ENCODE measurements at regions not wholly inside any gene's neighbourhood (a gene's known extent, or its start where the extent isn't known, plus 50 kb on each side); places are given as distances from the start of the nearest gene placed in this dataset.

GRCh38 chr1:29501227-29501976, 265.1 kb downstream of the PTPRU start:
- DNase-seq (ENCODE audit: low read depth, low spot score) = no peak
- no peaks in the 10 kb centered on the region for H3K4me1 ChIP-seq (ENCODE audit: control insufficient read depth, extremely low read depth, insufficient read depth, low read length)
- no peaks in the 10 kb centered on the region for H3K9me1 ChIP-seq (ENCODE audit: control insufficient read depth, extremely low read depth, insufficient read depth, low read length)
- H3K4me2 ChIP-seq (ENCODE audit: control insufficient read depth, extremely low read depth, insufficient read depth, low read depth, low read length) = no peak overlapping the region
- no peaks in the 10 kb centered on the region for H3K36me3 ChIP-seq (ENCODE audit: control insufficient read depth in 2 of 2, extremely low read depth in 1 of 2, insufficient read depth in 2 of 2, low read length in 2 of 2)
- no peak for TF ChIP-seq EZH2 (IDR thresholded peaks at IDR 0.05; ENCODE audit: low read length)
- no peaks in the 10 kb centered on the region for H3K79me2 ChIP-seq (ENCODE audit: control insufficient read depth, insufficient read depth, low read length)
- no peak overlapping the region for H3K9ac ChIP-seq (ENCODE audit: control insufficient read depth, extremely low read depth, insufficient read depth, low read length)
- no peak overlapping the region for H2AFZ ChIP-seq (ENCODE audit: control insufficient read depth, low read length)
- no peak overlapping the region for H3K4me3 ChIP-seq (ENCODE audit: control insufficient read depth in 2 of 3, extremely low read depth in 1 of 3, insufficient read depth in 2 of 3, low read depth in 1 of 3, low read length in 3 of 3)
- FAIRE-seq = no peak
- dilution Hi-C loops (cut with MboI; ENCODE audit: extremely low pct_ligation_motif_present, low sequenced_read_pairs) = no loop called here
- no peaks in the 10 kb centered on the region for H3K9me3 ChIP-seq (ENCODE audit: control insufficient read depth, low read depth, low read length)
- no peak overlapping the region for H3K27ac ChIP-seq (ENCODE audit: control insufficient read depth, insufficient read depth, low read length)
- no peaks in the 10 kb centered on the region for H4K20me1 ChIP-seq (ENCODE audit: control insufficient read depth, extremely low read depth, insufficient read depth, low read length)
- peaks cover under 1% of the 10 kb centered on the region for H3K27me3 ChIP-seq (ENCODE audit: control insufficient read depth, extremely low read depth, insufficient read depth, low read length)

GRCh38 chr1:29500651-29501050, 264.3 kb downstream of the PTPRU start:
- TF ChIP-seq CTCF (optimal IDR thresholded peaks at IDR 0.05 in 1 of 3, IDR thresholded peaks at IDR 0.05 in 1 of 3, conservative IDR thresholded peaks at IDR 0.05 in 1 of 3; ENCODE audit: extremely low read depth in 1 of 3, insufficient read depth in 2 of 3, low read length in 3 of 3) (no peak), EZH2 (IDR thresholded peaks at IDR 0.05; ENCODE audit: low read length) (no peak)
- no peak for DNase-seq (ENCODE audit: low read depth, low spot score)

GRCh38 chr1:29500041-29500440, 263.7 kb downstream of the PTPRU start:
- Histone ChIP-seq H3K9ac (ENCODE audit: control insufficient read depth, extremely low read depth, insufficient read depth, low read length) (no peak overlapping the region), H3K27ac (ENCODE audit: control insufficient read depth, insufficient read depth, low read length) (no peak overlapping the region), H3K9me1 (ENCODE audit: control insufficient read depth, extremely low read depth, insufficient read depth, low read length) (no peaks in the 10 kb centered on the region), H3K27me3 (ENCODE audit: control insufficient read depth, extremely low read depth, insufficient read depth, low read length) (no peaks in the 10 kb centered on the region), H4K20me1 (ENCODE audit: control insufficient read depth, extremely low read depth, insufficient read depth, low read length) (no peaks in the 10 kb centered on the region), H3K4me1 (ENCODE audit: control insufficient read depth, extremely low read depth, insufficient read depth, low read length) (no peaks in the 10 kb centered on the region), H3K79me2 (ENCODE audit: control insufficient read depth, insufficient read depth, low read length) (no peaks in the 10 kb centered on the region), H3K4me2 (ENCODE audit: control insufficient read depth, extremely low read depth, insufficient read depth, low read depth, low read length) (no peak overlapping the region), H3K36me3 (ENCODE audit: control insufficient read depth in 2 of 2, extremely low read depth in 1 of 2, insufficient read depth in 2 of 2, low read length in 2 of 2) (no peaks in the 10 kb centered on the region), H3K9me3 (ENCODE audit: control insufficient read depth, low read depth, low read length) (no peaks in the 10 kb centered on the region), H2AFZ (ENCODE audit: control insufficient read depth, low read length) (no peak overlapping the region), H3K4me3 (ENCODE audit: control insufficient read depth in 2 of 3, extremely low read depth in 1 of 3, insufficient read depth in 2 of 3, low read depth in 1 of 3, low read length in 3 of 3) (no peak overlapping the region)
- DNase-seq (ENCODE audit: low read depth, low spot score) = no peak
- no peak for FAIRE-seq
- no peak for TF ChIP-seq EZH2 (IDR thresholded peaks at IDR 0.05; ENCODE audit: low read length)
- TF ChIP-seq CTCF (optimal IDR thresholded peaks at IDR 0.05 in 1 of 3, IDR thresholded peaks at IDR 0.05 in 1 of 3, conservative IDR thresholded peaks at IDR 0.05 in 1 of 3; ENCODE audit: extremely low read depth in 1 of 3, insufficient read depth in 2 of 3, low read length in 3 of 3) = no peak
- dilution Hi-C loops (cut with MboI; ENCODE audit: extremely low pct_ligation_motif_present, low sequenced_read_pairs) = no loop called here

More at GRCh38 chr1:29500651-29501050, 264.3 kb downstream of the PTPRU start:
- Histone ChIP-seq H3K79me2 (ENCODE audit: control insufficient read depth, insufficient read depth, low read length) (no peaks in the 10 kb centered on the region), H3K9me3 (ENCODE audit: control insufficient read depth, low read depth, low read length) (no peaks in the 10 kb centered on the region), H3K4me3 (ENCODE audit: control insufficient read depth in 2 of 3, extremely low read depth in 1 of 3, insufficient read depth in 2 of 3, low read depth in 1 of 3, low read length in 3 of 3) (no peak overlapping the region), H3K4me2 (ENCODE audit: control insufficient read depth, extremely low read depth, insufficient read depth, low read depth, low read length) (no peak overlapping the region), H3K9me1 (ENCODE audit: control insufficient read depth, extremely low read depth, insufficient read depth, low read length) (no peaks in the 10 kb centered on the region), H3K27ac (ENCODE audit: control insufficient read depth, insufficient read depth, low read length) (no peak overlapping the region), H2AFZ (ENCODE audit: control insufficient read depth, low read length) (no peak overlapping the region), H3K9ac (ENCODE audit: control insufficient read depth, extremely low read depth, insufficient read depth, low read length) (no peak overlapping the region), H3K36me3 (ENCODE audit: control insufficient read depth in 2 of 2, extremely low read depth in 1 of 2, insufficient read depth in 2 of 2, low read length in 2 of 2) (no peaks in the 10 kb centered on the region), H3K4me1 (ENCODE audit: control insufficient read depth, extremely low read depth, insufficient read depth, low read length) (no peaks in the 10 kb centered on the region), H4K20me1 (ENCODE audit: control insufficient read depth, extremely low read depth, insufficient read depth, low read length) (no peaks in the 10 kb centered on the region), H3K27me3 (ENCODE audit: control insufficient read depth, extremely low read depth, insufficient read depth, low read length) (no peaks in the 10 kb centered on the region)
- dilution Hi-C loops (cut with MboI; ENCODE audit: extremely low pct_ligation_motif_present, low sequenced_read_pairs) = no loop called here
- no peak for FAIRE-seq

All from keratinocyte (primary cell).